Chondrocyte (in vitro differentiated cells): ENCODE measurements at regions not wholly inside any gene's neighbourhood (a gene's known extent, or its start where the extent isn't known, plus 50 kb on each side); places are given as distances from the start of the nearest gene placed in this dataset.

Experiments used
- DNase-seq: peaks from one replicate; pipeline ENCODE4 v3.0.0; 2021; ENCODE audit warnings: mixed read lengths, low spot score
- H3K27ac Mint-ChIP-seq: one replicate; pipeline ENCODE4 v1.8.0; 2021; ENCODE audit warnings: mild to moderate bottlenecking, moderate library complexity, mixed read lengths; ENCODE audit not compliant: unreplicated experiment
- H3K27me3 Mint-ChIP-seq: 2 replicates; pipeline ENCODE4 v1.8.0; 2021; ENCODE audit warnings: low read depth, mixed read lengths
- H3K36me3 Mint-ChIP-seq: 2 replicates; pipeline ENCODE4 v1.8.0; 2021; ENCODE audit warnings: low read depth, mixed read lengths
- H3K4me1 Mint-ChIP-seq: 2 replicates; pipeline ENCODE4 v1.8.0; 2021; ENCODE audit warnings: low read depth, mild to moderate bottlenecking, mixed read lengths
- H3K4me3 Mint-ChIP-seq: one replicate; pipeline ENCODE4 v1.8.0; 2021; ENCODE audit warnings: mild to moderate bottlenecking, moderate library complexity, mixed read lengths; ENCODE audit not compliant: unreplicated experiment
- H3K9me3 Mint-ChIP-seq: 2 replicates; pipeline ENCODE4 v1.8.0; 2021; ENCODE audit warnings: low read depth, mixed read lengths
- TF ChIP-seq, protein P1 (sequence below): fragments of 200-600 bp; sonication (generic); IDR thresholded peaks from 2 replicates; pipeline ENCODE4 v1.5.0; 2021; ENCODE audit warnings: antibody characterized with exemption, mild to moderate bottlenecking, moderate library complexity

DNA sequence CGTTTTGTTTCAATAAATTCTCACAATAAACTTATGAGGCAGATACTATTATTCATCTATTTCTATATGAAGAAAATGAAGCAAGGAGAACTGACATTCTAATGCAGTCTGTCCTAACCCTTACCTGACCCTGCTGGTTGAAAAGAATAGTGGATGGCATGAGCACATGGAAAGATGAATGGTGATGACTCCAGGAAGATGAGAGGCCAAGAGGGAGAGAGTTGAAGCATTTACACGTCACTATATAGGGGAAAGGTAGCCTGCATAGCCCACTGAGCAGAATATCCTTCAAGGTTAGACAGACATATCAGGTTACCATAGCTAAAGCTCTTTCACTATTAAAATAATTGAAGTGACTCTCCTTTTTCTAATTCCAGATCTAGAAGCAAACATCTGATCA is 163.9 kb upstream of the CDK1 start:
- TF ChIP-seq, protein P1, sequence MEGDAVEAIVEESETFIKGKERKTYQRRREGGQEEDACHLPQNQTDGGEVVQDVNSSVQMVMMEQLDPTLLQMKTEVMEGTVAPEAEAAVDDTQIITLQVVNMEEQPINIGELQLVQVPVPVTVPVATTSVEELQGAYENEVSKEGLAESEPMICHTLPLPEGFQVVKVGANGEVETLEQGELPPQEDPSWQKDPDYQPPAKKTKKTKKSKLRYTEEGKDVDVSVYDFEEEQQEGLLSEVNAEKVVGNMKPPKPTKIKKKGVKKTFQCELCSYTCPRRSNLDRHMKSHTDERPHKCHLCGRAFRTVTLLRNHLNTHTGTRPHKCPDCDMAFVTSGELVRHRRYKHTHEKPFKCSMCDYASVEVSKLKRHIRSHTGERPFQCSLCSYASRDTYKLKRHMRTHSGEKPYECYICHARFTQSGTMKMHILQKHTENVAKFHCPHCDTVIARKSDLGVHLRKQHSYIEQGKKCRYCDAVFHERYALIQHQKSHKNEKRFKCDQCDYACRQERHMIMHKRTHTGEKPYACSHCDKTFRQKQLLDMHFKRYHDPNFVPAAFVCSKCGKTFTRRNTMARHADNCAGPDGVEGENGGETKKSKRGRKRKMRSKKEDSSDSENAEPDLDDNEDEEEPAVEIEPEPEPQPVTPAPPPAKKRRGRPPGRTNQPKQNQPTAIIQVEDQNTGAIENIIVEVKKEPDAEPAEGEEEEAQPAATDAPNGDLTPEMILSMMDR: no peak
- no peak overlapping the region for H3K27ac Mint-ChIP-seq
- no peak for DNase-seq
- H3K27me3 Mint-ChIP-seq: peaks cover 26% of the 10 kb centered on the region
- H3K36me3 Mint-ChIP-seq: no peaks in the 10 kb centered on the region
- H3K9me3 Mint-ChIP-seq: no peaks in the 10 kb centered on the region
- no peaks in the 10 kb centered on the region for H3K4me1 Mint-ChIP-seq
- no peak overlapping the region for H3K4me3 Mint-ChIP-seq

DNA sequence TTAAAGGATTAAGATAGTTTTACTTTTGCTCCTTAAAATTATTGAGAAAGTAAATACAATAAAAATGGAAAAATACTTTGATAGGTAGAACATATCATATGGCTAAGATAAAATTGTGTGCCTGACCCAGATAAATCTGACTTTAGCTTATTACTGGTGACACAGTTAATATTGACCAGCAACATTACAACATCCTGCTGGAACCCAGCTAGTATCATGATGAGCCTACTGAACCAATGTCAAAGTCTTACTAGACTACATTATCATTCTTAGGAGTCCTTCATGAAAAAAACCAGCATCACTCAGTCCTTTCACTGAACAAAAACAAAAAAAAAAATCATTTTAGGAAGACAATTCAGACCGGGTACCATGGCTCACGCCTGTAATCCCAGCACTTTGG is 164.8 kb upstream of the CDK1 start:
- Mint-ChIP-seq H3K27ac (no peak overlapping the region), H3K27me3 (peaks cover 30% of the 10 kb centered on the region), H3K4me3 (no peak overlapping the region), H3K4me1 (no peaks in the 10 kb centered on the region), H3K36me3 (no peaks in the 10 kb centered on the region), H3K9me3 (no peaks in the 10 kb centered on the region)
- TF ChIP-seq, protein P1: no peak
- no peak for DNase-seq

DNA sequence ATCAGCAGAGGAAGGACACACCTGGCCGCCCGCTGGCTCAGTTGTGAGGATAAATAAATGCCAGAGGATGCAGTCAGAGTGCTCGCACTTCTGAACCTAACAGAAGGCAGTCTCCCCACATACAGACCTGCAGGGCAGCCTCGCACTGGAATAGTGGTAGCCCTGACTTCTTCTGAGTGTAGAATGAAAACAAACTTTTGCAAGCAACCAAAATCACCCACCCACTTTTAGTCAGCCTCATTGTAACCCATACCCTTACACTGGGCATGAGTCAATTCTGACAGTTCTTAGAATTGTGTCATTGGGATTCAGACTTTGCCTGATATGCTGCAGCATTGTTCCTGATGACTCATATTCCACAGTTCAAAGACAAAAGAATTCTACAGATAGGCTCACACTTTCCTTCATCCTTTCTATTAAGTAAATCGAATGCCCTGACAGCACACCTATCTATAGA is 167.0 kb upstream of the CDK1 start:
- Mint-ChIP-seq H3K27ac (no peak overlapping the region), H3K27me3 (peaks cover 31% of the 10 kb centered on the region), H3K4me1 (no peaks in the 10 kb centered on the region), H3K4me3 (no peak overlapping the region), H3K36me3 (no peaks in the 10 kb centered on the region), H3K9me3 (no peaks in the 10 kb centered on the region)
- TF ChIP-seq, protein P1: no peak
- no peak for DNase-seq

DNA sequence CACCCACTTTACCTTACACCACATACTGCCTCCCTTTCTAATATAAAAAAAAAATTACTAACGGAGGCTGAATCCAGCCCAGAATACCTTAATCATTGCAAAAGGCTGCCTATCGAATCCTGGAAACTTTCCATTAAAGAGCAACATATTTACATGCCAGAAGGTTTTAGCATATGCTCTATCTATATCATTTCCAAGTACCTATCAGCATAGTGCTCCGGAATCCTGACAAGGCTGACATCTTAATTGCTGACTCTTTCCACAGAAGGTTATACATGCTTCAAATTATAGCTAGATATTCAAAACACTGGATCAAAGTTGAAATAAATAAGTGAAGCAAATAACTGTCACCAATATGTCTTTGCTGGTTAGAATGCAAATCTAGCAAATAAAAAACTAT is 170.9 kb upstream of the CDK1 start:
- DNase-seq: no peak
- TF ChIP-seq, protein P1: no peak
- Mint-ChIP-seq H3K36me3 (no peaks in the 10 kb centered on the region), H3K4me1 (no peaks in the 10 kb centered on the region), H3K27me3 (peaks cover 23% of the 10 kb centered on the region), H3K27ac (no peak overlapping the region), H3K4me3 (no peak overlapping the region), H3K9me3 (no peaks in the 10 kb centered on the region)

DNA sequence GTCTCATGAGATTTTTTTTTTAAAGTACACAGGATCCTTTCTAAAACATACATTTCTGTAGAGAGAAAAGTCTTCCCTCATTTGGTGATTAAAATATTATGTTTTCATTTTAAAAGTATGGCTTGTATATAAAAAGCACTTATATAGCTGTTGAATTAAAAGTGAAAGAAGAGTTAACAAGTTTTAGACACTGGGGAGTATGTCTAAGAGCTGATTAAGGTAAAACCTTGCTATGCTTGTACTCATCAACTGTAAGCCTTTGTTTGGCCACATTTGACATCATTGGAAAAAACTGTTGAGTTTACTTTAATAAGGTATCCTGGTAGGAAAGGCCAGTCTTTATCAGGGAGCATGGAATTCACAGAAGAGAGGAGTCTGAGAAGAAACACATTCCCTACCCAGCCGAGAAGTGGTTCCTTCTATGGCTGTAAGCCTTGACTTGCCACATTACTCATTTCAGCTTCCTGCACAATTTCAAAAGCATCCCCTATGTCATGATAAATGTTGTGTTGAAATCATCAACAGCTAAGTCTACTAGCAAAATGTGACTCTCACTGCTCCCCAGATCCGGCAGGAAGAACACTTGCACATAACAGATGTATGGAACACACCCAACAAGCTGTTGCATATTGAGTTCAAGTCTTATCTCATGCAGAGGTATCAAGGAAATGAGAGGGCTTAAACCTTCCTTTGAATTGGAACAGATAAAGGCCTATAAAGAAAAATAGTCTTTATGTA is 171.8 kb upstream of the CDK1 start:
- no peak for DNase-seq
- H3K27me3 Mint-ChIP-seq: peaks cover 17% of the 10 kb centered on the region
- H3K4me1 Mint-ChIP-seq: no peaks in the 10 kb centered on the region
- no peak overlapping the region for H3K27ac Mint-ChIP-seq
- no peaks in the 10 kb centered on the region for H3K9me3 Mint-ChIP-seq
- TF ChIP-seq, protein P1: no peak
- no peaks in the 10 kb centered on the region for H3K36me3 Mint-ChIP-seq
- no peak overlapping the region for H3K4me3 Mint-ChIP-seq
